ENCODE measurements at regions not wholly inside any gene's neighbourhood (a gene's known extent, or its start where the extent isn't known, plus 50 kb on each side); places are given as distances from the start of the nearest gene placed in this dataset.
A peak's percentile ranks its signal among the peaks of the same experiment; 100 is the strongest.
"Not testable (repeated sequence)": the region's sequence is repeated elsewhere in the genome, so short reads cannot be mapped to it uniquely, and the experiment has no call there.

GRCh38 chr4:157701695-157701994 is 471.2 kb downstream of the GASK1B start:
- H3K27ac ChIP-seq: peak overlapping the region; percentile 66 to 69
- no peaks in the 10 kb centered on the region for H3K9me3 ChIP-seq
- no peaks in the 10 kb centered on the region for H3K27me3 ChIP-seq (replicated peaks; ENCODE audit: insufficient read depth)
- no peak for DNase-seq (ENCODE audit: low spot score)
- H3K4me1 ChIP-seq (ENCODE audit: control insufficient read depth in 1 of 2, low read depth in 2 of 2): peaks cover 9 to 20% of the 10 kb centered on the region in 2 donors
- no peak for TF ChIP-seq CTCF (IDR thresholded peaks at IDR 0.05)
- ATAC-seq (ENCODE audit: insufficient number of reproducible peaks, low FRiP score, low read depth): no peak
- H3K36me3 ChIP-seq: no peaks in the 10 kb centered on the region
- H3K4me3 ChIP-seq: no peak overlapping the region

GRCh38 chr4:157700898-157701694 is 471.7 kb downstream of the GASK1B start:
- no peak overlapping the region for H3K4me3 ChIP-seq
- TF ChIP-seq CTCF (IDR thresholded peaks at IDR 0.05): no peak

GRCh38 chr4:157689476-157689875 is 468.9 kb downstream of the GRIA2 start:
- H3K4me1 ChIP-seq (ENCODE audit: control insufficient read depth in 1 of 2, low read depth in 2 of 2): peaks cover 9 to 14% of the 10 kb centered on the region in 2 donors
- no peaks in the 10 kb centered on the region for H3K9me3 ChIP-seq
- TF ChIP-seq CTCF (IDR thresholded peaks at IDR 0.05): no peak
- ATAC-seq (ENCODE audit: insufficient number of reproducible peaks, low FRiP score, low read depth): no peak
- no peaks in the 10 kb centered on the region for H3K27me3 ChIP-seq (replicated peaks; ENCODE audit: insufficient read depth)
- no peak overlapping the region for H3K4me3 ChIP-seq
- no peak for DNase-seq (ENCODE audit: low spot score)
- H3K36me3 ChIP-seq: no peaks in the 10 kb centered on the region
- no peak overlapping the region for H3K27ac ChIP-seq

More at GRCh38 chr4:157700898-157701694, 471.7 kb downstream of the GASK1B start:
- H3K4me1 ChIP-seq (ENCODE audit: control insufficient read depth in 1 of 2, low read depth in 2 of 2): peaks cover 9 to 20% of the 10 kb centered on the region in 2 donors
- peak overlapping the region; percentile 66 to 69 for H3K27ac ChIP-seq
- ATAC-seq (ENCODE audit: insufficient number of reproducible peaks, low FRiP score, low read depth) (peak; percentile 35), DNase-seq (ENCODE audit: low spot score) (no peak)
- no peaks in the 10 kb centered on the region for H3K36me3 ChIP-seq
- no peaks in the 10 kb centered on the region for H3K27me3 ChIP-seq (replicated peaks; ENCODE audit: insufficient read depth)
- H3K9me3 ChIP-seq: no peaks in the 10 kb centered on the region

- Histone ChIP-seq H3K9me3 (no peaks in the 10 kb centered on the region), H3K27me3 (replicated peaks; ENCODE audit: insufficient read depth) (no peaks in the 10 kb centered on the region), H3K27ac (no peak overlapping the region), H3K4me1 (ENCODE audit: control insufficient read depth in 1 of 2, low read depth in 2 of 2) (peaks cover 9 to 14% of the 10 kb centered on the region in 2 donors), H3K36me3 (no peaks in the 10 kb centered on the region), H3K4me3 (no peak overlapping the region)
- DNase-seq (ENCODE audit: low spot score) (no peak), ATAC-seq (ENCODE audit: insufficient number of reproducible peaks, low FRiP score, low read depth) (no peak)
- no peak for TF ChIP-seq CTCF (IDR thresholded peaks at IDR 0.05)
Measured at GRCh38 chr4:157687971-157688370, 467.4 kb downstream of the GRIA2 start.

- H3K27me3 ChIP-seq (replicated peaks; ENCODE audit: insufficient read depth); H3K9me3 ChIP-seq; ATAC-seq (ENCODE audit: insufficient number of reproducible peaks, low FRiP score, low read depth); DNase-seq (ENCODE audit: low spot score); H3K4me3 ChIP-seq; H3K4me1 ChIP-seq (ENCODE audit: control insufficient read depth in 1 of 2, low read depth in 2 of 2); H3K27ac ChIP-seq; H3K36me3 ChIP-seq: not testable (repeated sequence)
Measured at GRCh38 chr4:157679326-157679725, 458.8 kb downstream of the GRIA2 start.

- no peak for ATAC-seq (ENCODE audit: insufficient number of reproducible peaks, low FRiP score, low read depth)
Measured at GRCh38 chr4:157678478-157678877, 457.9 kb downstream of the GRIA2 start.

More at GRCh38 chr4:157678478-157678877, 457.9 kb downstream of the GRIA2 start:
- no peak overlapping the region for H3K27ac ChIP-seq
- DNase-seq (ENCODE audit: low spot score): no peak
- H3K4me3 ChIP-seq: no peak overlapping the region
- H3K9me3 ChIP-seq: no peaks in the 10 kb centered on the region
- H3K27me3 ChIP-seq (replicated peaks; ENCODE audit: insufficient read depth): no peaks in the 10 kb centered on the region
- H3K36me3 ChIP-seq: no peaks in the 10 kb centered on the region
- H3K4me1 ChIP-seq (ENCODE audit: control insufficient read depth in 1 of 2, low read depth in 2 of 2): peaks cover 4 to 9% of the 10 kb centered on the region in 2 donors
- no peak for TF ChIP-seq CTCF (IDR thresholded peaks at IDR 0.05)

All from thoracic aorta (tissue), 2 donors.